GM23338 (cell line): ENCODE measurements at regions not wholly inside any gene's neighbourhood (a gene's known extent, or its start where the extent isn't known, plus 50 kb on each side); places are given as distances from the start of the nearest gene placed in this dataset.

Source experiments
- ATAC-seq: fragments of 200-7000 bp; cut with Tn5 transposase; 3 replicates; pipeline ENCODE4 v1.9.1; 2020
- DNase-seq: peaks from one replicate; pipeline ENCODE4 v3.0.0-alpha.2; 2015; ENCODE audit warnings: low spot score
- H2AFZ ChIP-seq: fragments of 200-600 bp; sonication (generic); 2 replicates; pipeline ENCODE4 v1.8.0; 2016; ENCODE audit warnings: antibody characterized with exemption, mild to moderate bottlenecking, moderate library complexity
- H3F3A ChIP-seq: fragments of 200-600 bp; sonication (generic); replicated peaks from 2 replicates; pipeline ENCODE4 v1.8.0; 2017; ENCODE audit warnings: antibody characterized with exemption, mixed run types, low read depth
- H3K27ac ChIP-seq: fragments of 200-600 bp; sonication (generic); 2 replicates; pipeline ENCODE4 v1.6.1; 2016; ENCODE audit warnings: low read depth
- H3K27me3 ChIP-seq: fragments of 200-600 bp; sonication (generic); 2 replicates; pipeline ENCODE4 v1.8.0; 2016; ENCODE audit warnings: mild to moderate bottlenecking, mixed run types, moderate library complexity; ENCODE audit not compliant: insufficient read depth
- H3K36me3 ChIP-seq: fragments of 200-600 bp; sonication (generic); 2 replicates; pipeline ENCODE4 v1.8.0; 2016; ENCODE audit warnings: mild to moderate bottlenecking; ENCODE audit not compliant: insufficient read depth
- H3K4me1 ChIP-seq: fragments of 200-600 bp; sonication (generic); 2 replicates; pipeline ENCODE4 v1.8.0; 2016; ENCODE audit warnings: mild to moderate bottlenecking, moderate library complexity; ENCODE audit not compliant: insufficient read depth
- H3K4me2 ChIP-seq: fragments of 200-600 bp; sonication (generic); 2 replicates; pipeline ENCODE4 v1.7.1; 2017; ENCODE audit warnings: mixed run types
- H3K4me3 ChIP-seq: fragments of 200-600 bp; sonication (generic); 2 replicates; pipeline ENCODE4 v1.6.1; 2016; ENCODE audit warnings: mixed run types
- H3K79me2 ChIP-seq: fragments of 200-600 bp; sonication (generic); replicated peaks from 2 replicates; pipeline ENCODE4 v1.8.0; 2017; ENCODE audit warnings: mild to moderate bottlenecking; ENCODE audit not compliant: insufficient read depth
- H3K9me2 ChIP-seq: fragments of 200-600 bp; sonication (generic); 2 replicates; pipeline ENCODE4 v1.8.0; 2017; ENCODE audit not compliant: insufficient read depth
- H4K20me1 ChIP-seq: fragments of 200-600 bp; sonication (generic); replicated peaks from 2 replicates; pipeline ENCODE4 v1.8.0; 2017; ENCODE audit warnings: mild to moderate bottlenecking; ENCODE audit not compliant: insufficient read depth
- H3K27ac Mint-ChIP-seq: 2 replicates; pipeline ENCODE4 v1.8.0; 2020; ENCODE audit warnings: inconsistent platforms, mild to moderate bottlenecking, moderate library complexity, mixed read lengths
- H3K27me3 Mint-ChIP-seq: 3 replicates; pipeline ENCODE4 v1.8.0; 2022; ENCODE audit warnings: low read depth, mild to moderate bottlenecking, moderate library complexity, mixed read lengths, inconsistent platforms; ENCODE audit not compliant: insufficient read depth, poor library complexity
- H3K36me3 Mint-ChIP-seq: 3 replicates; pipeline ENCODE4 v1.8.0; 2021; ENCODE audit warnings: low read depth, mild to moderate bottlenecking, inconsistent platforms, moderate library complexity, mixed read lengths
- H3K4me1 Mint-ChIP-seq: 3 replicates; pipeline ENCODE4 v1.8.0; 2020; ENCODE audit warnings: mild to moderate bottlenecking, inconsistent platforms, mixed read lengths
- H3K4me3 Mint-ChIP-seq: 3 replicates; pipeline ENCODE4 v1.8.0; 2021; ENCODE audit warnings: moderate library complexity, mild to moderate bottlenecking, inconsistent platforms, mixed read lengths
- H3K9me3 Mint-ChIP-seq: 3 replicates; pipeline ENCODE4 v1.8.0; 2020; ENCODE audit warnings: moderate library complexity, mild to moderate bottlenecking, inconsistent platforms, mixed read lengths
- CREB1 ChIP-seq: fragments of 250-450 bp; sonication (Bioruptor Pico); IDR thresholded peaks from 2 replicates; pipeline ENCODE4 v1.5.0; 2020; ENCODE audit warnings: low read depth, mild to moderate bottlenecking, moderate library complexity
- CTCF ChIP-seq, 2 experiments: fragments of 200-600 bp in 1 of 2; sonication (generic) in 1 of 2; conservative IDR thresholded peaks; 2 replicates each; pipeline versions ENCODE4 v1.5.1 to v1.6.1; 2016 to 2017; ENCODE audit warnings: antibody characterized with exemption in 2 of 2, low read depth in 2 of 2, mild to moderate bottlenecking in 2 of 2, moderate library complexity in 1 of 2
- EZH2 ChIP-seq: fragments of 200-600 bp; sonication (generic); IDR thresholded peaks from one replicate; pipeline ENCODE4 v1.8.0; 2017; ENCODE audit warnings: antibody characterized with exemption, mild to moderate bottlenecking, low read depth; ENCODE audit not compliant: unreplicated experiment
- EZH2phosphoT487 ChIP-seq: fragments of 200-600 bp; sonication (generic); IDR thresholded peaks from one replicate; pipeline ENCODE4 v1.8.1; 2018; ENCODE audit warnings: antibody characterized with exemption; ENCODE audit not compliant: unreplicated experiment
- NANOG ChIP-seq: IDR thresholded peaks from 2 replicates; pipeline ENCODE4 v1.6.1; 2016; ENCODE audit warnings: antibody characterized with exemption, borderline replicate concordance
- POLR2AphosphoS5 ChIP-seq: IDR thresholded peaks from 2 replicates; pipeline ENCODE4 v1.6.1; 2016; ENCODE audit warnings: antibody characterized with exemption, low read depth
- REST ChIP-seq: IDR thresholded peaks from one replicate; pipeline ENCODE4 v1.6.1; 2018; ENCODE audit warnings: antibody characterized with exemption; ENCODE audit not compliant: unreplicated experiment
- STAT1 ChIP-seq: IDR thresholded peaks from one replicate; pipeline ENCODE4 v1.6.1; 2016; ENCODE audit warnings: antibody characterized with exemption; ENCODE audit not compliant: unreplicated experiment
- ZNF114 ChIP-seq: fragments of 250-450 bp; sonication (Bioruptor Pico); IDR thresholded peaks from 2 replicates; pipeline ENCODE4 v1.5.0; 2020; ENCODE audit warnings: mild to moderate bottlenecking, moderate library complexity
- ZNF462 ChIP-seq: fragments of 250-450 bp; sonication (Bioruptor Pico); IDR thresholded peaks from 2 replicates; pipeline ENCODE4 v1.5.0; 2020; ENCODE audit warnings: mild to moderate bottlenecking, moderate library complexity

- DNase-seq = peak; percentile 72
- no peaks in the 10 kb centered on the region for H3K9me2 ChIP-seq
- ATAC-seq = peak; percentile 94
- H3K27me3 ChIP-seq = no peaks in the 10 kb centered on the region
- Mint-ChIP-seq H3K4me3 (no peak overlapping the region), H3K4me1 (peaks cover 32% of the 10 kb centered on the region), H3K9me3 (no peaks in the 10 kb centered on the region), H3K27ac (peak overlapping the region; percentile 61), H3K36me3 (no peaks in the 10 kb centered on the region; the same call in 2 of the 3 replicates), H3K27me3 (no peaks in the 10 kb centered on the region)
- no peak overlapping the region; the same call in 1 of the 2 replicates for H3K27ac ChIP-seq
- H3K79me2 ChIP-seq = no peaks in the 10 kb centered on the region
- peak overlapping the region; percentile 50; the same call in 1 of the 2 replicates for H3K4me2 ChIP-seq
- H3K36me3 ChIP-seq = no peaks in the 10 kb centered on the region
- no peak overlapping the region for H3K4me3 ChIP-seq
- TF ChIP-seq CTCF (conservative IDR thresholded peaks at IDR 0.05; ENCODE audit: low read depth in 2 of 2) (peak; percentile 79 to 87), CREB1 (CRISPR knock-in tag) (no peak)
- H4K20me1 ChIP-seq = no peaks in the 10 kb centered on the region
- H3F3A ChIP-seq = no peaks in the 10 kb centered on the region
- peaks cover 32% of the 10 kb centered on the region for H3K4me1 ChIP-seq
- H2AFZ ChIP-seq = no peak overlapping the region
Observed at GRCh38 chr2:58553937-58554336, 312.8 kb upstream of the FANCL start.

- Histone ChIP-seq H4K20me1 (no peaks in the 10 kb centered on the region), H3K79me2 (no peaks in the 10 kb centered on the region), H3K27ac (peak overlapping the region; percentile 13), H3F3A (no peaks in the 10 kb centered on the region), H3K9me2 (no peaks in the 10 kb centered on the region), H3K4me1 (peaks cover 28% of the 10 kb centered on the region), H3K36me3 (no peaks in the 10 kb centered on the region), H3K27me3 (no peaks in the 10 kb centered on the region), H3K4me2 (peak overlapping the region; percentile 50), H3K4me3 (no peak overlapping the region), H2AFZ (no peak overlapping the region)
- no peaks in the 10 kb centered on the region; the same call in 2 of the 3 replicates for H3K36me3 Mint-ChIP-seq
- no peaks in the 10 kb centered on the region for H3K9me3 Mint-ChIP-seq
- DNase-seq (no peak), ATAC-seq (peak; percentile 50; the same call in 2 of the 3 replicates)
- H3K27ac Mint-ChIP-seq = no peak overlapping the region; the same call in 1 of the 2 replicates
- peaks cover 28% of the 10 kb centered on the region for H3K4me1 Mint-ChIP-seq
- H3K4me3 Mint-ChIP-seq = no peak overlapping the region
- no peaks in the 10 kb centered on the region for H3K27me3 Mint-ChIP-seq
- TF ChIP-seq ZNF462 (CRISPR knock-in tag) (no peak), EZH2 (no peak), POLR2AphosphoS5 (no peak), ZNF114 (CRISPR knock-in tag) (no peak), STAT1 (no peak), CREB1 (CRISPR knock-in tag) (no peak), REST (no peak), EZH2phosphoT487 (no peak), NANOG (no peak)
Observed at GRCh38 chr2:58553522-58553921, 312.4 kb upstream of the FANCL start.
